GM21381 (cell line): ENCODE measurements at regions not wholly inside any gene's neighbourhood (a gene's known extent, or its start where the extent isn't known, plus 50 kb on each side); places are given as distances from the start of the nearest gene placed in this dataset.

Experiments
- ATAC-seq: cut with Tn5 transposase; IDR thresholded peaks from one replicate; pipeline ENCODE4 v1.9.1; 2021; ENCODE audit warnings: mild to moderate bottlenecking, moderate library complexity; ENCODE audit not compliant: unreplicated experiment

GRCh38 chr22:48179571-48180546 lies 1417.4 kb downstream of the TBC1D22A start:
- ATAC-seq: no peak

GRCh38 chr22:48178536-48178935 lies 1416.1 kb downstream of the TBC1D22A start:
- no peak for ATAC-seq

- ATAC-seq: no peak
Measured at GRCh38 chr22:48177631-48178030, 1415.2 kb downstream of the TBC1D22A start.

- no peak for ATAC-seq
Measured at GRCh38 chr22:48175721-48176120, 1413.3 kb downstream of the TBC1D22A start.

GRCh38 chr22:48173773-48174160 lies 1411.3 kb downstream of the TBC1D22A start:
- ATAC-seq: no peak

GRCh38 chr22:48173061-48173772 lies 1410.8 kb downstream of the TBC1D22A start:
- ATAC-seq: no peak

- ATAC-seq: no peak
Measured at GRCh38 chr22:48171271-48171691, 1408.8 kb downstream of the TBC1D22A start.

- no peak for ATAC-seq
Measured at GRCh38 chr22:48169227-48169626, 1406.8 kb downstream of the TBC1D22A start.

- no peak for ATAC-seq
Measured at GRCh38 chr22:48167238-48167637, 1404.8 kb downstream of the TBC1D22A start.

- no peak for ATAC-seq
Measured at GRCh38 chr22:48161298-48161697, 1398.8 kb downstream of the TBC1D22A start.

- no peak for ATAC-seq
Measured at GRCh38 chr22:48157676-48158075, 1395.2 kb downstream of the TBC1D22A start.

GRCh38 chr22:48156603-48157355 lies 1394.3 kb downstream of the TBC1D22A start:
- ATAC-seq: no peak

GRCh38 chr22:48155446-48155845 lies 1393.0 kb downstream of the TBC1D22A start:
- no peak for ATAC-seq

- no peak for ATAC-seq
Measured at GRCh38 chr22:48154943-48155240, 1392.4 kb downstream of the TBC1D22A start.

- ATAC-seq: no peak
Measured at GRCh38 chr22:48154169-48154942, 1391.9 kb downstream of the TBC1D22A start.

- ATAC-seq: no peak
Measured at GRCh38 chr22:48153726-48154125, 1391.3 kb downstream of the TBC1D22A start.

- ATAC-seq: no peak
Measured at GRCh38 chr22:48152916-48153315, 1390.5 kb downstream of the TBC1D22A start.

- ATAC-seq: no peak
Measured at GRCh38 chr22:48152164-48152775, 1389.8 kb downstream of the TBC1D22A start.

GRCh38 chr22:48151641-48152040 lies 1389.2 kb downstream of the TBC1D22A start:
- ATAC-seq: no peak

GRCh38 chr22:48147831-48148230 lies 1385.4 kb downstream of the TBC1D22A start:
- no peak for ATAC-seq
